ENCODE measurements at regions not wholly inside any gene's neighbourhood (a gene's known extent, or its start where the extent isn't known, plus 50 kb on each side); places are given as distances from the start of the nearest gene placed in this dataset.

GRCh38 chr16:87035053-87035452, 282.1 kb downstream of the C16orf95 start:
- no peak for TF ChIP-seq GATA2 (IDR thresholded peaks at IDR 0.05; ENCODE audit: low read depth, low read length)
- no peak for TF ChIP-seq GATA3 (IDR thresholded peaks at IDR 0.05; ENCODE audit: low read depth, low read length)
